ENCODE measurements at regions not wholly inside any gene's neighbourhood (a gene's known extent, or its start where the extent isn't known, plus 50 kb on each side); places are given as distances from the start of the nearest gene placed in this dataset.

- Mint-ChIP-seq H3K27ac (ENCODE audit: unreplicated experiment) (peak overlapping the region; percentile 88), H3K9me3 (ENCODE audit: unreplicated experiment) (peaks cover 13% of the 10 kb centered on the region), H3K4me3 (ENCODE audit: unreplicated experiment) (peak overlapping the region; percentile 70), H3K36me3 (ENCODE audit: unreplicated experiment) (no peaks in the 10 kb centered on the region), H3K27me3 (ENCODE audit: unreplicated experiment) (peaks cover 10% of the 10 kb centered on the region), H3K4me1 (ENCODE audit: low read depth, unreplicated experiment) (peaks cover 29% of the 10 kb centered on the region)
- peak; percentile 47 for DNase-seq
- no peak for TF ChIP-seq CTCF (IDR thresholded peaks at IDR 0.05; ENCODE audit: partially characterized antibody, unreplicated experiment)
Measured at GRCh38 chr13:31042481-31043165, 110.2 kb downstream of the TEX26 start.

GRCh38 chr13:31042049-31042448 lies 109.6 kb downstream of the TEX26 start:
- peaks cover 11% of the 10 kb centered on the region for H3K27me3 Mint-ChIP-seq (ENCODE audit: unreplicated experiment)

GRCh38 chr13:31038834-31039552 lies 106.5 kb downstream of the TEX26 start:
- H3K9me3 Mint-ChIP-seq (ENCODE audit: unreplicated experiment), result peaks cover 12% of the 10 kb centered on the region
- peaks cover 23% of the 10 kb centered on the region for H3K4me1 Mint-ChIP-seq (ENCODE audit: low read depth, unreplicated experiment)
- TF ChIP-seq CTCF (IDR thresholded peaks at IDR 0.05; ENCODE audit: partially characterized antibody, unreplicated experiment), result no peak
- H3K36me3 Mint-ChIP-seq (ENCODE audit: unreplicated experiment), result no peaks in the 10 kb centered on the region
- no peak overlapping the region for H3K4me3 Mint-ChIP-seq (ENCODE audit: unreplicated experiment)
- peaks cover 14% of the 10 kb centered on the region for H3K27me3 Mint-ChIP-seq (ENCODE audit: unreplicated experiment)
- no peak overlapping the region for H3K27ac Mint-ChIP-seq (ENCODE audit: unreplicated experiment)
- DNase-seq, result no peak

More at GRCh38 chr13:31042049-31042448, 109.6 kb downstream of the TEX26 start:
- Mint-ChIP-seq H3K36me3 (ENCODE audit: unreplicated experiment) (no peaks in the 10 kb centered on the region), H3K4me1 (ENCODE audit: low read depth, unreplicated experiment) (peaks cover 29% of the 10 kb centered on the region), H3K4me3 (ENCODE audit: unreplicated experiment) (peak overlapping the region; percentile 26), H3K9me3 (ENCODE audit: unreplicated experiment) (peaks cover 13% of the 10 kb centered on the region), H3K27ac (ENCODE audit: unreplicated experiment) (peak overlapping the region; percentile 88)
- no peak for DNase-seq
- no peak for TF ChIP-seq CTCF (IDR thresholded peaks at IDR 0.05; ENCODE audit: partially characterized antibody, unreplicated experiment)

- H3K9me3 Mint-ChIP-seq (ENCODE audit: unreplicated experiment), result peaks cover 9% of the 10 kb centered on the region
- no peak for DNase-seq
- TF ChIP-seq CTCF (IDR thresholded peaks at IDR 0.05; ENCODE audit: partially characterized antibody, unreplicated experiment), result no peak
- no peak overlapping the region for H3K27ac Mint-ChIP-seq (ENCODE audit: unreplicated experiment)
- peaks cover 15% of the 10 kb centered on the region for H3K4me1 Mint-ChIP-seq (ENCODE audit: low read depth, unreplicated experiment)
- H3K4me3 Mint-ChIP-seq (ENCODE audit: unreplicated experiment), result no peak overlapping the region
- peaks cover 13% of the 10 kb centered on the region for H3K27me3 Mint-ChIP-seq (ENCODE audit: unreplicated experiment)
- H3K36me3 Mint-ChIP-seq (ENCODE audit: unreplicated experiment), result no peaks in the 10 kb centered on the region
Measured at GRCh38 chr13:31037874-31038500, 105.5 kb downstream of the TEX26 start.

Data from glutamatergic neuron (in vitro differentiated cells).